ENCODE measurements at regions not wholly inside any gene's neighbourhood (a gene's known extent, or its start where the extent isn't known, plus 50 kb on each side); places are given as distances from the start of the nearest gene placed in this dataset.

DNA sequence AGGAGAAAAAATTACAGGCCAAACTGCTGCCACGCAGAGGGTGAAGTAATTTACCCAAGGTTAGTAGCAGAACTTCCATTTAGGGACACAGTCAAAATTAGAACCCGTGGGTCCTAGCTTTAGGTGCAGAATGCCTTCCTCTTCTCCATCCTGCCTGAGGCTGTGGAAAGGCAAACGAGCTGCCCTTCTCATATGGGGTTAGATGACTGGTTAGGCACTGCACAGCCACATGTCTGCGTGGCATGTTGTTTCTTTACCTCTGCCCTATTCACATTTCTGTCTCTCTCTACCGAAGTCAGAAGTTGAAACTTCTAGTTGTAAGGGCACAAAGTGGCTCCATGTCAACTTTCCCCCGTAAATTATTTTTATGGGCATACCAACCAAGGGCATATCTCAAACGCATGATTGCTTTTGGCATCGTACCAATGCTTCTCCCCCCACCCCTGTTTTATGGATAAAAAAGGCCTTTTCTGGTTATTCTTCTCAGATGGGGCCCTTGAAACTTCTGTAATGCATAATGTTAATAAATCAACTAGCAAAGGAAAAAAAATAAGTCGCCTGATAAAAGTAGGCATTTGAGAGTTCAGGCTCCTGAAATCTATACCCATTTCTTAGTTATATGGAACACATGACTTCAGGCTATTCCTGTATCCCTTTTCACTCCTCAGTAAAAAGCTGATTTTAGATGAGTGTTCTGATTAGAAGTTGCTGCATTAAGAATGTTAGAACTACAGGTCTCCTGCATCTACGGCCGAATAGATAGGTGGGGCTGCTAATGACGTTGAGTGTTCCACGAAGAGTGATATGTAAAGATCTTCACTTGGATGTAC lies 139.6 kb upstream of the NRIP1 start:
- TF ChIP-seq, protein P1, sequence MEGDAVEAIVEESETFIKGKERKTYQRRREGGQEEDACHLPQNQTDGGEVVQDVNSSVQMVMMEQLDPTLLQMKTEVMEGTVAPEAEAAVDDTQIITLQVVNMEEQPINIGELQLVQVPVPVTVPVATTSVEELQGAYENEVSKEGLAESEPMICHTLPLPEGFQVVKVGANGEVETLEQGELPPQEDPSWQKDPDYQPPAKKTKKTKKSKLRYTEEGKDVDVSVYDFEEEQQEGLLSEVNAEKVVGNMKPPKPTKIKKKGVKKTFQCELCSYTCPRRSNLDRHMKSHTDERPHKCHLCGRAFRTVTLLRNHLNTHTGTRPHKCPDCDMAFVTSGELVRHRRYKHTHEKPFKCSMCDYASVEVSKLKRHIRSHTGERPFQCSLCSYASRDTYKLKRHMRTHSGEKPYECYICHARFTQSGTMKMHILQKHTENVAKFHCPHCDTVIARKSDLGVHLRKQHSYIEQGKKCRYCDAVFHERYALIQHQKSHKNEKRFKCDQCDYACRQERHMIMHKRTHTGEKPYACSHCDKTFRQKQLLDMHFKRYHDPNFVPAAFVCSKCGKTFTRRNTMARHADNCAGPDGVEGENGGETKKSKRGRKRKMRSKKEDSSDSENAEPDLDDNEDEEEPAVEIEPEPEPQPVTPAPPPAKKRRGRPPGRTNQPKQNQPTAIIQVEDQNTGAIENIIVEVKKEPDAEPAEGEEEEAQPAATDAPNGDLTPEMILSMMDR (conservative IDR thresholded peaks at IDR 0.05; ENCODE audit: low read length) = no peak
- TF ChIP-seq EZH2phosphoT487 (IDR thresholded peaks at IDR 0.05; ENCODE audit: borderline replicate concordance, low read depth, low read length) = no peak
- Histone ChIP-seq H3K79me2 (ENCODE audit: insufficient read depth, low read depth, low read length) (no peaks in the 10 kb centered on the region), H3K27ac (ENCODE audit: low read depth, low read length, poor library complexity, severe bottlenecking) (no peak overlapping the region), H3K36me3 (ENCODE audit: insufficient read depth, low read length) (no peaks in the 10 kb centered on the region), H4K20me1 (ENCODE audit: insufficient read depth, low read length) (no peaks in the 10 kb centered on the region), H3K9me3 (ENCODE audit: low read length) (no peaks in the 10 kb centered on the region), H3K4me1 (ENCODE audit: insufficient read depth, low read length, poor library complexity, severe bottlenecking) (no peaks in the 10 kb centered on the region), H3K4me2 (ENCODE audit: low read length) (no peak overlapping the region), H2AFZ (ENCODE audit: low read length) (no peak overlapping the region), H3K9me2 (ENCODE audit: insufficient read depth, low read length) (no peaks in the 10 kb centered on the region), H3K4me3 (ENCODE audit: low read depth, low read length, poor library complexity, severe bottlenecking) (no peak overlapping the region)
- ChIA-PET POLR2A (no interaction called here), CTCF (ENCODE audit: unreplicated experiment) (no interaction called here)
- DNase-seq (ENCODE audit: low spot score) = no peak
- no TSS peak for BruUV-seq (replicated peaks)
- intact Hi-C loops (cut with micrococcal nuclease; ENCODE audit: unreplicated experiment) = no loop called here

DNA sequence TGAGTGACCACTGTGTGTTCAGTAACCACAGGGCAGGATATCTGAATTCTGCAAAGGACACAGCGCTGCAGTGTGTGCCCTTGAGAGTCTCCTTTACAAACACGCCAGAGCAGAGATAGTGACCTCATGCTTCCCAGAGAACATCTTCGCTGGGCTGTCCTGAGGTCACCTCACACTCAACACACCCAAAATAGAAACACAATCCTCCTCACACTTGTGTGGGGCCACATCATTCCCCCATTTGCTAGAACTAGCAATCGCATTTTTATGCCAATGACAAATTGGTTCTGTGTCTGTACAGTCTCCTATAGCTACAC lies 140.1 kb upstream of the NRIP1 start:
- H3K79me2 ChIP-seq (ENCODE audit: insufficient read depth, low read depth, low read length) = no peaks in the 10 kb centered on the region
- DNase-seq (ENCODE audit: low spot score) = no peak
- H3K36me3 ChIP-seq (ENCODE audit: insufficient read depth, low read length) = no peaks in the 10 kb centered on the region
- TF ChIP-seq EZH2phosphoT487 (IDR thresholded peaks at IDR 0.05; ENCODE audit: borderline replicate concordance, low read depth, low read length) = no peak
- TF ChIP-seq, protein P1 (conservative IDR thresholded peaks at IDR 0.05; ENCODE audit: low read length) = no peak
- H3K9me3 ChIP-seq (ENCODE audit: low read length) = no peaks in the 10 kb centered on the region
- H3K4me2 ChIP-seq (ENCODE audit: low read length) = no peak overlapping the region
- H2AFZ ChIP-seq (ENCODE audit: low read length) = no peak overlapping the region
- H4K20me1 ChIP-seq (ENCODE audit: insufficient read depth, low read length) = no peaks in the 10 kb centered on the region
- ChIA-PET POLR2A (no interaction called here), CTCF (ENCODE audit: unreplicated experiment) (no interaction called here)
- H3K9me2 ChIP-seq (ENCODE audit: insufficient read depth, low read length) = no peaks in the 10 kb centered on the region
- intact Hi-C loops (cut with micrococcal nuclease; ENCODE audit: unreplicated experiment) = no loop called here
- no peak overlapping the region for H3K27ac ChIP-seq (ENCODE audit: low read depth, low read length, poor library complexity, severe bottlenecking)
- no peaks in the 10 kb centered on the region for H3K4me1 ChIP-seq (ENCODE audit: insufficient read depth, low read length, poor library complexity, severe bottlenecking)
- no peak overlapping the region for H3K4me3 ChIP-seq (ENCODE audit: low read depth, low read length, poor library complexity, severe bottlenecking)
- no TSS peak for BruUV-seq (replicated peaks)

DNA sequence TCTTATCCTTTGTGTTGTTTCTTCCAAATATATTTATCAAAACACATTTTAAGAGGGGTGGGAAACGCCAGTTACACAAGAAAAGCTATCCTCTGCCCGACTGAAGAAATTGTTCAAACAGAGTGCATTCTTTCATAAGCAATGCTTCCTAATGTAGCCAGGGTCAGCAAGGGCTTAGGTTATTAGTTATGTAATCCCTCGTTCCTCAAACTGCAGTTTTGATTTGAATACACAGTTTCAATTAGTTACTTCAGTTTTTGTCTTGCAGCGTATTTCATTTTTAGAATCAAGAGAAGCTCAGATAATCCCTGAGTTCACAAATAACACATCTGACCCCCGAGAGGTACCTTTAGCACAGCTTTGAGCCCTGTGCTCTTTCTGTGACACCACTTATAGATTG lies 141.7 kb upstream of the NRIP1 start:
- DNase-seq (ENCODE audit: low spot score) = no peak
- no peak overlapping the region for H3K4me3 ChIP-seq (ENCODE audit: low read depth, low read length, poor library complexity, severe bottlenecking)
- TF ChIP-seq, protein P1 (conservative IDR thresholded peaks at IDR 0.05; ENCODE audit: low read length) = no peak
- no peak for TF ChIP-seq EZH2phosphoT487 (IDR thresholded peaks at IDR 0.05; ENCODE audit: borderline replicate concordance, low read depth, low read length)
- no peak overlapping the region for H3K4me2 ChIP-seq (ENCODE audit: low read length)
- ChIA-PET POLR2A (no interaction called here), CTCF (ENCODE audit: unreplicated experiment) (no interaction called here)
- no peaks in the 10 kb centered on the region for H3K9me3 ChIP-seq (ENCODE audit: low read length)
- no TSS peak for BruUV-seq (replicated peaks)
- no peaks in the 10 kb centered on the region for H3K9me2 ChIP-seq (ENCODE audit: insufficient read depth, low read length)
- H3K79me2 ChIP-seq (ENCODE audit: insufficient read depth, low read depth, low read length) = no peaks in the 10 kb centered on the region
- intact Hi-C loops (cut with micrococcal nuclease; ENCODE audit: unreplicated experiment) = no loop called here
- no peaks in the 10 kb centered on the region for H3K4me1 ChIP-seq (ENCODE audit: insufficient read depth, low read length, poor library complexity, severe bottlenecking)
- no peaks in the 10 kb centered on the region for H4K20me1 ChIP-seq (ENCODE audit: insufficient read depth, low read length)
- no peaks in the 10 kb centered on the region for H3K36me3 ChIP-seq (ENCODE audit: insufficient read depth, low read length)
- no peak overlapping the region for H3K27ac ChIP-seq (ENCODE audit: low read depth, low read length, poor library complexity, severe bottlenecking)
- no peak overlapping the region for H2AFZ ChIP-seq (ENCODE audit: low read length)

Measured in OCI-LY7 (cell line).